ENCODE measurements at regions not wholly inside any gene's neighbourhood (a gene's known extent, or its start where the extent isn't known, plus 50 kb on each side); places are given as distances from the start of the nearest gene placed in this dataset.

DNA sequence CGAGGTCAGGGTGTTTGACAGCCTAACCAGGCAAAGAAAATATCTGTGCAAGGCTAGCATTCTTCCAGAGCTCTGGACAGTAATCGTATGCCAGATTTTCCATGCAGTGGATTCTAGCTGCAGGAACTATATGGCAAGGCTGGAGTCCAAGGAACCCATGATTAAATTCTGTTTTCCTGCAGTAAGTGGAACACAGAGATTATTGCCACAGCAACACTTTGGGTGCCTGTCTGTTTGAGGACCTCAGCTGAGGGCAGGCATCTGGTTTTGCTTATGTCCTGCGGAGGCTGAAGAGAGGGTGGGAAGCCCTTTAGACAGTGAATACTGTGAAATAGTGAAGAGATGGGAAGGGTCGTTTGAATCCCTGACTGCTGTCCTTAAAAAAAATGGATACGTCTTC is 104.4 kb downstream of the DAD1 start:
- Histone ChIP-seq H3K4me3 (replicated peaks in 1 of 3; ENCODE audit: low read depth in 2 of 3, low read length in 3 of 3) (no peak overlapping the region), H3K4me2 (replicated peaks; ENCODE audit: extremely low read depth, low read length, poor library complexity, severe bottlenecking) (no peak overlapping the region), H3K79me2 (ENCODE audit: insufficient read depth, low read length) (no peaks in the 10 kb centered on the region), H3K9ac (ENCODE audit: insufficient read depth, low read length, poor library complexity, severe bottlenecking) (no peak overlapping the region), H3K9me3 (replicated peaks in 1 of 2; ENCODE audit: control insufficient read depth in 1 of 2, insufficient read depth in 1 of 2, low read length in 2 of 2) (no peaks in the 10 kb centered on the region), H3K36me3 (replicated peaks in 1 of 2; ENCODE audit: control insufficient read depth in 1 of 2, insufficient read depth in 2 of 2, low read length in 2 of 2) (no peaks in the 10 kb centered on the region), H4K20me1 (ENCODE audit: insufficient read depth, low read length) (no peaks in the 10 kb centered on the region), H3K4me1 (ENCODE audit: control insufficient read depth in 1 of 2, insufficient read depth in 2 of 2, low read length in 2 of 2) (no peaks in the 10 kb centered on the region), H2AFZ (ENCODE audit: insufficient read depth, low read depth, low read length, poor library complexity, severe bottlenecking) (no peak overlapping the region), H3K27me3 (ENCODE audit: control insufficient read depth in 2 of 2, insufficient read depth in 2 of 2, low read length in 2 of 2) (no peaks in the 10 kb centered on the region), H3K27ac (ENCODE audit: low read depth in 1 of 2, low read length in 2 of 2) (no peak overlapping the region)
- intact Hi-C loops (cut with micrococcal nuclease) = no loop called here
- peaks cover 15% of the 10 kb centered on the region for H3K4me1 Mint-ChIP-seq
- no peak for DNase-seq
- TF ChIP-seq, protein P1, sequence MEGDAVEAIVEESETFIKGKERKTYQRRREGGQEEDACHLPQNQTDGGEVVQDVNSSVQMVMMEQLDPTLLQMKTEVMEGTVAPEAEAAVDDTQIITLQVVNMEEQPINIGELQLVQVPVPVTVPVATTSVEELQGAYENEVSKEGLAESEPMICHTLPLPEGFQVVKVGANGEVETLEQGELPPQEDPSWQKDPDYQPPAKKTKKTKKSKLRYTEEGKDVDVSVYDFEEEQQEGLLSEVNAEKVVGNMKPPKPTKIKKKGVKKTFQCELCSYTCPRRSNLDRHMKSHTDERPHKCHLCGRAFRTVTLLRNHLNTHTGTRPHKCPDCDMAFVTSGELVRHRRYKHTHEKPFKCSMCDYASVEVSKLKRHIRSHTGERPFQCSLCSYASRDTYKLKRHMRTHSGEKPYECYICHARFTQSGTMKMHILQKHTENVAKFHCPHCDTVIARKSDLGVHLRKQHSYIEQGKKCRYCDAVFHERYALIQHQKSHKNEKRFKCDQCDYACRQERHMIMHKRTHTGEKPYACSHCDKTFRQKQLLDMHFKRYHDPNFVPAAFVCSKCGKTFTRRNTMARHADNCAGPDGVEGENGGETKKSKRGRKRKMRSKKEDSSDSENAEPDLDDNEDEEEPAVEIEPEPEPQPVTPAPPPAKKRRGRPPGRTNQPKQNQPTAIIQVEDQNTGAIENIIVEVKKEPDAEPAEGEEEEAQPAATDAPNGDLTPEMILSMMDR (IDR thresholded peaks at IDR 0.05) = no peak
- WGBS (ENCODE audit: insufficient coverage) = 89% methylated on average over 3 of the region's 5 CpGs
- H3K27ac Mint-ChIP-seq = no peak overlapping the region
- H3K36me3 Mint-ChIP-seq = no peaks in the 10 kb centered on the region
- H3K9me3 Mint-ChIP-seq = no peaks in the 10 kb centered on the region
- no peak overlapping the region for H3K4me3 Mint-ChIP-seq
- H3K27me3 Mint-ChIP-seq (ENCODE audit: low read depth in 3 of 3) = no peaks in the 10 kb centered on the region

DNA sequence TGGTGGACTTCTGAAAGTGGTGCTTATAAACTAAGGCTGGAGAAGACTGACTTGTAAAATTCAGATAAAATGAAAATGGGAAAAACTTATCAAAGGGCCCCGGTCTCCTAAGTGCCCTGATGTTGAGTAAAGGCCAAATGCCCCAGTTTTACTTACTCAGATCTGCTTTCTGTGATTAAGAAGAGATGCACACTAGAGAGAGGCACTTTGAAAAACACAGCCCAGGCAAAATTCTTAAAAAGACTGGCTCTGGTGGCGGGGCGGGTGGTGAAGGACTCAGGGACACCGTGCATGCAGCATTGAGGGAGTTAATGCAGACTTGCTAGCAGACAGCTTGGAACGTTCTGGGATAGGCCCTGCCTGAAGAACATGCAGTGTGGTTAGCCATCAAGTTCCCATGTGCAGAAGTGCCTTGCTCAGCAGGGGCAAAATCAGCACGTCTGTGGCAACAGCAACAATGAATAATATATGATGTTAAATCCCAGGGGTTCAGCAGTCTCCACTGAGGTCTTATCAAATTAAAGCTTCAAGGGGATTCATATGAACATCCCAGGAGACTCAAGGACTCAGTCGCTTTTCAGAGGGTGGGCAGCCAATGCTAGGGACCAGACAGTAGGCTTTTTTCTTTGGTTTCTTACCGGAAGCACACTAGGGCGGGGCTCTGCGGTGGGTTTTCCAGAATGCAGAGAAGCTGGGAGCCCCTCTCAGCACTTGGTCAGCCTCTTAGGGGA is 105.0 kb downstream of the DAD1 start:
- Histone ChIP-seq H3K27me3 (ENCODE audit: control insufficient read depth in 2 of 2, insufficient read depth in 2 of 2, low read length in 2 of 2) (no peaks in the 10 kb centered on the region), H3K9me3 (replicated peaks in 1 of 2; ENCODE audit: control insufficient read depth in 1 of 2, insufficient read depth in 1 of 2, low read length in 2 of 2) (no peaks in the 10 kb centered on the region), H3K4me2 (replicated peaks; ENCODE audit: extremely low read depth, low read length, poor library complexity, severe bottlenecking) (no peak overlapping the region), H3K27ac (ENCODE audit: low read depth in 1 of 2, low read length in 2 of 2) (no peak overlapping the region), H2AFZ (ENCODE audit: insufficient read depth, low read depth, low read length, poor library complexity, severe bottlenecking) (no peak overlapping the region), H3K9ac (ENCODE audit: insufficient read depth, low read length, poor library complexity, severe bottlenecking) (no peak overlapping the region), H3K4me3 (replicated peaks in 1 of 3; ENCODE audit: low read depth in 2 of 3, low read length in 3 of 3) (no peak overlapping the region), H3K79me2 (ENCODE audit: insufficient read depth, low read length) (no peaks in the 10 kb centered on the region), H4K20me1 (ENCODE audit: insufficient read depth, low read length) (no peaks in the 10 kb centered on the region), H3K36me3 (replicated peaks in 1 of 2; ENCODE audit: control insufficient read depth in 1 of 2, insufficient read depth in 2 of 2, low read length in 2 of 2) (no peaks in the 10 kb centered on the region), H3K4me1 (ENCODE audit: control insufficient read depth in 1 of 2, insufficient read depth in 2 of 2, low read length in 2 of 2) (no peaks in the 10 kb centered on the region)
- no peak for DNase-seq
- no peak overlapping the region for H3K27ac Mint-ChIP-seq
- 78% methylated on average over 9 of the region's 10 CpGs for whole genome bisulfite sequencing (ENCODE audit: insufficient coverage)
- H3K4me1 Mint-ChIP-seq = peaks cover 15% of the 10 kb centered on the region
- no peaks in the 10 kb centered on the region for H3K9me3 Mint-ChIP-seq
- TF ChIP-seq, protein P1 (IDR thresholded peaks at IDR 0.05) = no peak
- intact Hi-C loops (cut with micrococcal nuclease) = no loop called here
- H3K27me3 Mint-ChIP-seq (ENCODE audit: low read depth in 3 of 3) = peaks cover 0 to 1% (median 0%) of the 10 kb centered on the region in 3 donors
- no peak overlapping the region for H3K4me3 Mint-ChIP-seq
- H3K36me3 Mint-ChIP-seq = no peaks in the 10 kb centered on the region

Data from CD14-positive monocyte (primary cell).